Coronary artery (tissue), 2 donors: ENCODE measurements at regions not wholly inside any gene's neighbourhood (a gene's known extent, or its start where the extent isn't known, plus 50 kb on each side); places are given as distances from the start of the nearest gene placed in this dataset.

Experiments
- DNase-seq: peaks from one replicate; pipeline ENCODE4 v3.0.0-alpha.2; 2017; ENCODE audit warnings: low spot score
- H3K27ac ChIP-seq, 2 donors: fragments of 200-600 bp; sonication (generic); one replicate each; pipeline ENCODE4 v1.5.1; 2016 to 2019
- H3K4me3 ChIP-seq: fragments of 200-600 bp; sonication (generic); 2 replicates; pipeline ENCODE4 v1.5.1; 2016; ENCODE audit warnings: mild to moderate bottlenecking, moderate library complexity
- CTCF ChIP-seq: fragments of 200-600 bp; sonication (generic); IDR thresholded peaks from one replicate; pipeline ENCODE4 v1.5.1; 2019; ENCODE audit warnings: antibody characterized with exemption

DNA sequence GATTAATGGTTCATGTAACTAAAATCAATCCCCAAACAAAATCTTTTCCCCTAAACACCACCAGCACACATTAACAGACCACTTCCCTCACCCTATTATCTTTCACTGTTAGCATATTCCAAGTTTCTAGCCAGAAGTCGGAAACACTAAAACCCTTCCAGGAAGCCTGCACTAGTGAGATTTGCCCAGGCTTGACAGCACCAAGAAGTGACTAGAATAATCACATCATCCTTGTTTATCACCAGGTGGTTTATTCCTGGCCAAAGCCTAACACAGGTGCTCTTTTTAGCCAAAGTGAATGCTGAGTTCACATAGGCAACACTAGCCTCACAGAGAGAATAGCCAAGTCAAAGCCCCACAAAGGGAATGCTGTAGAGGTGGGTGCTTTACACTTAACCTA is 221.2 kb upstream of the HNRNPA3 start:
- no peak overlapping the region for H3K4me3 ChIP-seq
- no peak for DNase-seq
- H3K27ac ChIP-seq = no peak overlapping the region
- no peak for TF ChIP-seq CTCF

DNA sequence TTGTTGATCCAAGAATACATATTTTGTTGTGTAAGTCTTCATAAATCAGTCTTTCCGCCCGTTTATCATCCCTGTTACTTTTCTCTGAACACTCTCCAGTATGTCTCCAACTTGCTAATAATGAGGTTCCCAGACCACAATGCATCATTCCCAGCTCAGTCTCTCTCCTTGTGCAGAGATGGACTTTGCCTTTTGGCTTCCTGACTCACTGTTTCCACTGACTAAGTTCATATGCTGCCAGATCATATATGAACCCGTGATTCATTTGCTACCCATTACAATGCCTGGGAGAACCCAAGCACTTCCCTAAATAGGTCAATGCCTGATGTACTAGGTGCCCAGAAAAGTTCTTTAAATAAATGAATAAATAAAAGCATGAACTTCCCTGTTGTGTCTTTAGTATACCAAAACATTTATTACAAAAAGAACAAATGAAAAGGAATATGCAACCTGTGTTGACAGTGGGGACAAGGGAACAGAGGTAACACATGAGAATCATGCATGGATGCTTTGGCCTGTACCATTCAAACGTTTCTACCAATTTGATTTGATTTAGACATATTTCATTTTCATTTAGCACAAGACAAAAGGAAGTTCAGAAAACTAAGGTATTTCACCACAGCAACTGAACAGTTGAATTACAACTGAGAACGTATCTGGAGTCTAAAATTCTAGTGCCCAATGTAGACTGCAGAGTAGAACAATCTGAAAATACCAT is 215.4 kb upstream of the HNRNPA3 start:
- DNase-seq = no peak

DNA sequence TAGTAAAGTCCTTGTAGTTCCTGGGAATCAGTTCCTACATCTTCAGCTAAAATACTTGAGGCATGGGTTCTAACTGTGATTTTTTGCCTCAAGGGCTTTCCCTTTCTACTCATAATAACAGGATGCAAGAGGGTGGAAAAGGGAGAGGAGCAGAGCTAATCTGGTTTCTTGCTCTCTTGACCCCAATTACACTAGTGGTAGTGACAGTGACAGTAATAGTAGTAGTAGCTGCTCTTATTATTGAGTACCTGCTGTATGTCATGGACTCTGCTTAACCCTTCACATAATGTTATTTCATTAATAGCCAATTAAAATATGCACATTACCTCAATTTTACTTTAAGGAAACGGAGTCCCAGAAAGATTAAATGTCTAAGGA is 214.8 kb upstream of the HNRNPA3 start:
- TF ChIP-seq CTCF = no peak
- no peak overlapping the region for H3K4me3 ChIP-seq
- no peak for DNase-seq
- no peak overlapping the region for H3K27ac ChIP-seq

More for the DNA sequence above, 215.4 kb upstream of the HNRNPA3 start:
- H3K27ac ChIP-seq = no peak overlapping the region
- no peak for TF ChIP-seq CTCF
- no peak overlapping the region for H3K4me3 ChIP-seq

DNA sequence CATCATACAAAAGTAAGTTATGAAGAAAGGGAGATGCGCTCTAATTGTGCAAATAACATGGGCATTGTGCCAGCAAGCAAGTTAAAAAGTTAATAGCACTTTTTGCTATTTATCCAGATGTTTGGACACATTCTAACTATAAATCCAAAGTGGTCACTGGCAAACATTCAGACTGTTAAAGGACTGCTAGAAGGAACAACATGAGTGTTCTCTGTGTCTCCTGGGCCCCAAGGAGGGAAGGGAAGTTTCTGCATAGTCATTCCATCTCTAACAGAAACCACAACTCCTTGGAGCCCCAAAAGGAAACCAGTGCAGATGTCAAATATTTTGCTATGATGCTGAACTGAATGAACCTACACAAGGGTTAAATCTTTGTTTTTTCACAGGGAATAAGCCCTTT is 213.3 kb upstream of the HNRNPA3 start:
- Histone ChIP-seq H3K4me3 (no peak overlapping the region), H3K27ac (no peak overlapping the region)
- DNase-seq = no peak
- TF ChIP-seq CTCF = no peak

GRCh38 chr2:177000061-177000714 is 212.4 kb upstream of the HNRNPA3 start:
- no peak for TF ChIP-seq CTCF
- H3K27ac ChIP-seq = no peak overlapping the region
- no peak overlapping the region for H3K4me3 ChIP-seq
- no peak for DNase-seq

DNA sequence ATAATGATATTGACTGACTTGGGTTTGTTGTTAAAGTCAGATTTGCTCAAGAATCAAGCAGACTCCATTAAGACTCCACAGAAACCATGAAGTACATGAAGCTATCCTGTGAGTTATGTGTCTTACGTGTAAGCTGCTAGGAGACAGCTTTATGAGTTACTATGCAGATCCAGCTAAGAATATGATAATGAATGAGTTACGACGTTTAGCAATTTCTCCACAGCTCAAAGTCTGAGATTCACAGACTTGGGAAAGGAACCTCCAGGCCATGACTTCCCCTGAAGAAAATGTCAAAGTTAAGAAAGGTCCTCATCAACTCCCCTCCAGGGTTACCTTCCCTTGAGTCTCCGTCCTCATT is 211.9 kb upstream of the HNRNPA3 start:
- no peak overlapping the region for H3K27ac ChIP-seq
- no peak for DNase-seq
- H3K4me3 ChIP-seq = no peak overlapping the region
- TF ChIP-seq CTCF = no peak

- no peak for TF ChIP-seq CTCF
- no peak for DNase-seq
- no peak overlapping the region for H3K4me3 ChIP-seq
- H3K27ac ChIP-seq = no peak overlapping the region
Observed at GRCh38 chr2:177001334-177001733, 211.3 kb upstream of the HNRNPA3 start.
